Ishikawa (cell line): ENCODE measurements at regions not wholly inside any gene's neighbourhood (a gene's known extent, or its start where the extent isn't known, plus 50 kb on each side); places are given as distances from the start of the nearest gene placed in this dataset.

Experiments used
- CEBPB ChIP-seq: IDR thresholded peaks from 2 replicates; pipeline ENCODE4 v1.6.1; 2012
- CREB1 ChIP-seq: IDR thresholded peaks from 2 replicates; pipeline ENCODE4 v1.6.1; 2012; ENCODE audit warnings: low read depth
- EGR1 ChIP-seq: IDR thresholded peaks from 2 replicates; pipeline ENCODE4 v1.6.1; 2012
- EP300 ChIP-seq: IDR thresholded peaks from 2 replicates; pipeline ENCODE4 v1.6.1; 2012; ENCODE audit warnings: borderline replicate concordance
- FOXM1 ChIP-seq: IDR thresholded peaks from 2 replicates; pipeline ENCODE4 v1.6.1; 2012; ENCODE audit warnings: low read depth, borderline replicate concordance
- NFIC ChIP-seq: IDR thresholded peaks from 2 replicates; pipeline ENCODE4 v1.6.1; 2012
- RAD21 ChIP-seq: IDR thresholded peaks from 2 replicates; pipeline ENCODE4 v1.6.1; 2012; ENCODE audit warnings: low read depth
- TAF1 ChIP-seq: IDR thresholded peaks from 2 replicates; pipeline ENCODE4 v1.6.1; 2012; ENCODE audit warnings: low read depth, mild to moderate bottlenecking
- TCF12 ChIP-seq: IDR thresholded peaks from 2 replicates; pipeline ENCODE4 v1.6.1; 2012; ENCODE audit warnings: low read depth
- TEAD4 ChIP-seq: IDR thresholded peaks from 2 replicates; pipeline ENCODE4 v1.6.1; 2012
- YY1 ChIP-seq: IDR thresholded peaks from 2 replicates; pipeline ENCODE4 v1.6.1; 2012; ENCODE audit warnings: low read depth
- ZBTB7A ChIP-seq: IDR thresholded peaks from 2 replicates; pipeline ENCODE4 v1.6.1; 2012; ENCODE audit warnings: low read depth
- TF ChIP-seq, protein P1 (sequence below): IDR thresholded peaks from 2 replicates; pipeline ENCODE4 v1.6.1; 2012; ENCODE audit warnings: low read depth, mild to moderate bottlenecking
- TF ChIP-seq, protein P2 (sequence below): IDR thresholded peaks from 2 replicates; pipeline ENCODE4 v1.6.1; 2012
- TF ChIP-seq, protein P3 (sequence below): IDR thresholded peaks from 2 replicates; pipeline ENCODE4 v1.6.1; 2012

- TF ChIP-seq CREB1 (no peak), TAF1 (no peak), TEAD4 (no peak)
Measured at GRCh38 chr3:30231277-30232141, 374.9 kb upstream of the TGFBR2 start.

- TF ChIP-seq NFIC (no peak), TAF1 (no peak), CREB1 (no peak), EGR1 (no peak), RAD21 (no peak), ZBTB7A (no peak), CEBPB (no peak), YY1 (no peak), EP300 (no peak), TEAD4 (no peak), TCF12 (no peak), FOXM1 (no peak)
- TF ChIP-seq, protein P1, sequence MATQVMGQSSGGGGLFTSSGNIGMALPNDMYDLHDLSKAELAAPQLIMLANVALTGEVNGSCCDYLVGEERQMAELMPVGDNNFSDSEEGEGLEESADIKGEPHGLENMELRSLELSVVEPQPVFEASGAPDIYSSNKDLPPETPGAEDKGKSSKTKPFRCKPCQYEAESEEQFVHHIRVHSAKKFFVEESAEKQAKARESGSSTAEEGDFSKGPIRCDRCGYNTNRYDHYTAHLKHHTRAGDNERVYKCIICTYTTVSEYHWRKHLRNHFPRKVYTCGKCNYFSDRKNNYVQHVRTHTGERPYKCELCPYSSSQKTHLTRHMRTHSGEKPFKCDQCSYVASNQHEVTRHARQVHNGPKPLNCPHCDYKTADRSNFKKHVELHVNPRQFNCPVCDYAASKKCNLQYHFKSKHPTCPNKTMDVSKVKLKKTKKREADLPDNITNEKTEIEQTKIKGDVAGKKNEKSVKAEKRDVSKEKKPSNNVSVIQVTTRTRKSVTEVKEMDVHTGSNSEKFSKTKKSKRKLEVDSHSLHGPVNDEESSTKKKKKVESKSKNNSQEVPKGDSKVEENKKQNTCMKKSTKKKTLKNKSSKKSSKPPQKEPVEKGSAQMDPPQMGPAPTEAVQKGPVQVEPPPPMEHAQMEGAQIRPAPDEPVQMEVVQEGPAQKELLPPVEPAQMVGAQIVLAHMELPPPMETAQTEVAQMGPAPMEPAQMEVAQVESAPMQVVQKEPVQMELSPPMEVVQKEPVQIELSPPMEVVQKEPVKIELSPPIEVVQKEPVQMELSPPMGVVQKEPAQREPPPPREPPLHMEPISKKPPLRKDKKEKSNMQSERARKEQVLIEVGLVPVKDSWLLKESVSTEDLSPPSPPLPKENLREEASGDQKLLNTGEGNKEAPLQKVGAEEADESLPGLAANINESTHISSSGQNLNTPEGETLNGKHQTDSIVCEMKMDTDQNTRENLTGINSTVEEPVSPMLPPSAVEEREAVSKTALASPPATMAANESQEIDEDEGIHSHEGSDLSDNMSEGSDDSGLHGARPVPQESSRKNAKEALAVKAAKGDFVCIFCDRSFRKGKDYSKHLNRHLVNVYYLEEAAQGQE: no peak
- TF ChIP-seq, protein P2, sequence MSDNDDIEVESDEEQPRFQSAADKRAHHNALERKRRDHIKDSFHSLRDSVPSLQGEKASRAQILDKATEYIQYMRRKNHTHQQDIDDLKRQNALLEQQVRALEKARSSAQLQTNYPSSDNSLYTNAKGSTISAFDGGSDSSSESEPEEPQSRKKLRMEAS: no peak
- TF ChIP-seq, protein P3, sequence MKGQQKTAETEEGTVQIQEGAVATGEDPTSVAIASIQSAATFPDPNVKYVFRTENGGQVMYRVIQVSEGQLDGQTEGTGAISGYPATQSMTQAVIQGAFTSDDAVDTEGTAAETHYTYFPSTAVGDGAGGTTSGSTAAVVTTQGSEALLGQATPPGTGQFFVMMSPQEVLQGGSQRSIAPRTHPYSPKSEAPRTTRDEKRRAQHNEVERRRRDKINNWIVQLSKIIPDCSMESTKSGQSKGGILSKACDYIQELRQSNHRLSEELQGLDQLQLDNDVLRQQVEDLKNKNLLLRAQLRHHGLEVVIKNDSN: no peak
Measured at GRCh38 chr3:30232142-30232541, 374.3 kb upstream of the TGFBR2 start.

DNA sequence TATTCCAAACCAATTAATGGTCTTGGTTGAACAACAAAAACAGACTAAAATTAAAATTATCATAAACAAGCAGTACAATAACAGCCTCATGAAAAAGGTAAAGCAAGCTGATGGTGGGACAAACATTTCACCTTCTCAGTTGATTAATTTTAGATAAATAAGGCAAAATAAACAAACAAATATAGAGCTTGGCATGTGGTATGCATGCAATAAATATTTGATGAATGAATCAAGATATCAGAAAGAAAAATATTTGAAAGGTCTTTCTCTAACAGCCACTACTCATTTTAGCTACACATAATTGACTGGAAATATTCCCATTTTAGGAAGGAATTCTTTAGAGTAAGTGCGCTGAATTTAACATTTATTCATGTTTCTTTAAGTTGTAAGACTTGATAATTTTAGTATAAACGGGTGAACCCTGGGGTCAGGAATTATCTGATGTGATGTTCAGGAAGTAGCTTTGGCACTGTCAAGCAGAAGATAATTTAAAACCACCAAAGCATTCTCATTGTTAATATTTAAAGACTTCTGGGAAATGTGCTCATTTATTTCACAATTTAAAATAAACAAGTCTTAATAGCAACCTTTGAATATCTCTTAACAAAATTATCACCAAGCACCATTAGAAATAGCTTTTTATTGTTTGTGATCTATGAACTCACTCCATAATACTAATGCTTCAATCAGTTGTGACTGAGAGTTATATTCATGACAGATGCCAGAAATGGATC, 372.3 kb upstream of the TGFBR2 start:
- TF ChIP-seq YY1: no peak
- no peak for TF ChIP-seq CREB1
- TF ChIP-seq ZBTB7A: no peak
- TF ChIP-seq, protein P3: no peak
- TF ChIP-seq FOXM1: no peak
- TF ChIP-seq, protein P2: no peak
- TF ChIP-seq, protein P1: no peak
- no peak for TF ChIP-seq TCF12
- TF ChIP-seq CEBPB: no peak
- TF ChIP-seq RAD21: no peak
- no peak for TF ChIP-seq TEAD4
- no peak for TF ChIP-seq NFIC
- no peak for TF ChIP-seq TAF1

DNA sequence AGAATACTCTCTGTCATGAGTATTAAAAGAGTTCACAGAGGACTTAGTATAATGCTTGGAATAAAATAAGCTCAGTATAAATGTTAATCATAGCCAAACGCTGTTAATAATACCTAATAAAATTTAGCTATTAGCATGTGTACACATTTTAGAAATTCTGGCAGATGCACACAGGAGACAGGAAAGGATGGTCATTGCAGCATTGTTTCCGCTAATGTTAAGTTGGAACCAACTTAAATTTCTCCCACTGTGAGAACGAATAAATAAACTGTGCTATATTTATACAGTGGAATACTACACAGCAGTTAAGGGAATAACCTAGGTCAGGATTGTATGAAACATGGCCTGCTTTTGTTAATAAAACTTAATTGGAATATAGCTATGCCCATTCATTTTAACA, 370.4 kb upstream of the TGFBR2 start:
- TF ChIP-seq CEBPB (no peak), EP300 (no peak), NFIC (no peak), ZBTB7A (no peak), EGR1 (no peak), TAF1 (no peak), TEAD4 (no peak), CREB1 (no peak), YY1 (no peak), TCF12 (no peak)
- TF ChIP-seq, protein P1: no peak
- TF ChIP-seq, protein P3: no peak
- TF ChIP-seq, protein P2: no peak
